OCI-LY7 (cell line): ENCODE measurements at regions not wholly inside any gene's neighbourhood (a gene's known extent, or its start where the extent isn't known, plus 50 kb on each side); places are given as distances from the start of the nearest gene placed in this dataset.

Source experiments
- BruUV-seq: library from RNA; stranded (reverse); fragments of 400-500 nt; replicated peaks from 2 replicates; lab custom pipeline; 2021; lab: Mats Ljungman, UMichigan
- CTCF ChIA-PET: fragments of 300-600 bp; sonication (Branson Sonifier 250); formaldehyde crosslinking; loops from one replicate; lab custom pipeline; 2022; ENCODE audit warnings: antibody characterized with exemption; ENCODE audit not compliant: unreplicated experiment; lab: Charles Lee
- POLR2A ChIA-PET: fragments of 300-600 bp; sonication (Branson Sonifier 250); formaldehyde crosslinking; loops from one replicate; lab custom pipeline; 2022; ENCODE audit warnings: antibody characterized with exemption; lab: Charles Lee
- DNase-seq: peaks from one replicate; pipeline ENCODE4 v3.0.0-alpha.2; 2015; ENCODE audit warnings: low spot score
- H2AFZ ChIP-seq: fragments of 200-600 bp; sonication (generic), shearing (Covaris generic); 2 replicates; pipeline ENCODE4 v1.6.1; 2014; ENCODE audit warnings: mild to moderate bottlenecking, antibody characterized with exemption, low read length, moderate library complexity
- H3K27ac ChIP-seq: fragments of 200-600 bp; sonication (generic); 2 replicates; pipeline ENCODE4 v1.5.1; 2014; ENCODE audit warnings: mixed run types, low read depth, mild to moderate bottlenecking, moderate library complexity, low read length, inconsistent platforms; ENCODE audit not compliant: poor library complexity, severe bottlenecking
- H3K36me3 ChIP-seq: fragments of 200-600 bp; sonication (generic); 2 replicates; pipeline ENCODE4 v1.6.1; 2014; ENCODE audit warnings: mild to moderate bottlenecking, antibody characterized with exemption, low read length, moderate library complexity, mixed read lengths; ENCODE audit not compliant: insufficient read depth
- H3K4me1 ChIP-seq: fragments of 200-600 bp; sonication (generic); 2 replicates; pipeline ENCODE4 v1.5.1; 2014; ENCODE audit warnings: mild to moderate bottlenecking, low read length; ENCODE audit not compliant: insufficient read depth, poor library complexity, severe bottlenecking
- H3K4me2 ChIP-seq: fragments of 200-600 bp; sonication (generic); 2 replicates; pipeline ENCODE4 v1.6.1; 2014; ENCODE audit warnings: mild to moderate bottlenecking, low read length
- H3K4me3 ChIP-seq: fragments of 200-600 bp; sonication (generic); 2 replicates; pipeline ENCODE4 v1.5.1; 2014; ENCODE audit warnings: mild to moderate bottlenecking, low read depth, low read length; ENCODE audit not compliant: poor library complexity, severe bottlenecking
- H3K79me2 ChIP-seq: fragments of 200-600 bp; sonication (generic); 2 replicates; pipeline ENCODE4 v1.6.1; 2016; ENCODE audit warnings: low read depth, mild to moderate bottlenecking, low read length, moderate library complexity, mixed read lengths; ENCODE audit not compliant: insufficient read depth
- H3K9me2 ChIP-seq: fragments of 200-600 bp; sonication (generic); 2 replicates; pipeline ENCODE4 v1.6.1; 2016; ENCODE audit warnings: mild to moderate bottlenecking, low read length, mixed read lengths; ENCODE audit not compliant: insufficient read depth
- H3K9me3 ChIP-seq: fragments of 200-600 bp; sonication (generic); 2 replicates; pipeline ENCODE4 v1.6.1; 2014; ENCODE audit warnings: mild to moderate bottlenecking, mixed run types, low read length, mixed read lengths
- H4K20me1 ChIP-seq: fragments of 200-600 bp; sonication (generic); 2 replicates; pipeline ENCODE4 v1.6.1; 2014; ENCODE audit warnings: mild to moderate bottlenecking, antibody characterized with exemption, low read length, moderate library complexity, mixed read lengths; ENCODE audit not compliant: insufficient read depth
- EZH2phosphoT487 ChIP-seq: fragments of 200-600 bp; sonication (generic); IDR thresholded peaks from 2 replicates; pipeline ENCODE4 v1.6.1; 2018; ENCODE audit warnings: low read depth, borderline replicate concordance, mild to moderate bottlenecking, mixed run types, antibody characterized with exemption, low read length, moderate library complexity, mixed read lengths
- intact Hi-C: fragments of 100-400 bp; cut with micrococcal nuclease; formaldehyde crosslinking; loops from one replicate; pipeline ENCODE4 v1.10.0; 2022; ENCODE audit not compliant: unreplicated experiment
- TF ChIP-seq, protein P1 (sequence below): fragments of 200-600 bp; sonication (generic); conservative IDR thresholded peaks from 2 replicates; pipeline ENCODE4 v1.5.1; 2014; ENCODE audit warnings: mild to moderate bottlenecking, antibody characterized with exemption, low read length, moderate library complexity, mixed read lengths

DNA sequence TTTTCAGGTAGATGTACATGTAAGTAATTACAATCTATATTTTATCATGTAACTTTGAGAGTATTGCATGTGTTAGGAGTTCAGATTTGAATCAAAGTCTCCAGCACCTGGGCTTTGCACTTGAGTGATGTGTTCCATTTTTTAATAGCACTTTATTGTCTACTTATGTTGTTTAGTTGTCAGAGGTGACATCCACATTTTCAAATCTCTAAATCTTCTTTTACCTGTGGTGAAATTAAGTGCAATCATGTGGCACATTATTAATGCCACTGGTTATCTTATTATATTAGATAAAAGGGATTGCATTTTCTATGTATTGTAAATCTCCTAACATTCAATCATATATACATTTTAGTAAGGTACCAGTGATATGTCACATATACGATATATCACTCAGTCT is 333.4 kb downstream of the AASDHPPT start:
- no TSS peak for BruUV-seq
- CTCF ChIA-PET = no interaction called here
- intact Hi-C loops = no loop called here

DNA sequence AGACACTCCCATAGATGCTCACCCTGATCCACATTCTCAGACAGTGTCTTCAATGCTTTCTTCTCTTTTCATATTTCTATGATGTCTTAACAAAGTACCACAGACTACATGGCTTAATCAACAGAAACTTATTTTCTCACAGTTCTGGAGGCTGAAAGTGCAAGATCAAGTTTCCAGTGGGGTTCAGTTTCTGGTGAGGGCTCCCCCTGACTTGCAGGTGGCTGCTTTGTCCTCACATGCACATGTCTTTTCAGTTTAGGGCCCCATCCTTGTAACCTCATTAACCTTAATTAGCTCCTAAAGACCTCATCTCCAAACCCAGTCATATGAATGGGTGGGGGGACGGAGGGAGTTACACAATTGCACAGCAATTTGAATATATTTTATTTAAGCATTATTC is 335.8 kb downstream of the AASDHPPT start:
- H4K20me1 ChIP-seq = no peaks in the 10 kb centered on the region
- H2AFZ ChIP-seq = no peak overlapping the region
- DNase-seq = no peak
- ChIA-PET POLR2A (interaction anchor here (0.6 kb wide), 1 partner anchor 210 kb away, joined by 3 read pairs; no protein-coding TSS in a partner anchor), CTCF (no interaction called here)
- H3K4me1 ChIP-seq = no peaks in the 10 kb centered on the region
- H3K27ac ChIP-seq = no peak overlapping the region
- intact Hi-C loops = no loop called here
- no peaks in the 10 kb centered on the region for H3K9me2 ChIP-seq
- TF ChIP-seq EZH2phosphoT487 = no peak
- TF ChIP-seq, protein P1, sequence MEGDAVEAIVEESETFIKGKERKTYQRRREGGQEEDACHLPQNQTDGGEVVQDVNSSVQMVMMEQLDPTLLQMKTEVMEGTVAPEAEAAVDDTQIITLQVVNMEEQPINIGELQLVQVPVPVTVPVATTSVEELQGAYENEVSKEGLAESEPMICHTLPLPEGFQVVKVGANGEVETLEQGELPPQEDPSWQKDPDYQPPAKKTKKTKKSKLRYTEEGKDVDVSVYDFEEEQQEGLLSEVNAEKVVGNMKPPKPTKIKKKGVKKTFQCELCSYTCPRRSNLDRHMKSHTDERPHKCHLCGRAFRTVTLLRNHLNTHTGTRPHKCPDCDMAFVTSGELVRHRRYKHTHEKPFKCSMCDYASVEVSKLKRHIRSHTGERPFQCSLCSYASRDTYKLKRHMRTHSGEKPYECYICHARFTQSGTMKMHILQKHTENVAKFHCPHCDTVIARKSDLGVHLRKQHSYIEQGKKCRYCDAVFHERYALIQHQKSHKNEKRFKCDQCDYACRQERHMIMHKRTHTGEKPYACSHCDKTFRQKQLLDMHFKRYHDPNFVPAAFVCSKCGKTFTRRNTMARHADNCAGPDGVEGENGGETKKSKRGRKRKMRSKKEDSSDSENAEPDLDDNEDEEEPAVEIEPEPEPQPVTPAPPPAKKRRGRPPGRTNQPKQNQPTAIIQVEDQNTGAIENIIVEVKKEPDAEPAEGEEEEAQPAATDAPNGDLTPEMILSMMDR = no peak
- no peaks in the 10 kb centered on the region for H3K79me2 ChIP-seq
- H3K9me3 ChIP-seq = no peaks in the 10 kb centered on the region
- no peak overlapping the region for H3K4me3 ChIP-seq
- no peaks in the 10 kb centered on the region for H3K36me3 ChIP-seq
- no TSS peak for BruUV-seq
- H3K4me2 ChIP-seq = no peak overlapping the region

More for the DNA sequence above, 333.4 kb downstream of the AASDHPPT start:
- Histone ChIP-seq H3K27ac (no peak overlapping the region), H2AFZ (no peak overlapping the region), H3K4me2 (no peak overlapping the region), H4K20me1 (no peaks in the 10 kb centered on the region), H3K9me2 (no peaks in the 10 kb centered on the region), H3K4me3 (no peak overlapping the region), H3K4me1 (no peaks in the 10 kb centered on the region), H3K79me2 (no peaks in the 10 kb centered on the region), H3K36me3 (no peaks in the 10 kb centered on the region), H3K9me3 (no peaks in the 10 kb centered on the region)
- POLR2A ChIA-PET = no interaction called here
- DNase-seq = no peak
- TF ChIP-seq EZH2phosphoT487 = no peak

DNA sequence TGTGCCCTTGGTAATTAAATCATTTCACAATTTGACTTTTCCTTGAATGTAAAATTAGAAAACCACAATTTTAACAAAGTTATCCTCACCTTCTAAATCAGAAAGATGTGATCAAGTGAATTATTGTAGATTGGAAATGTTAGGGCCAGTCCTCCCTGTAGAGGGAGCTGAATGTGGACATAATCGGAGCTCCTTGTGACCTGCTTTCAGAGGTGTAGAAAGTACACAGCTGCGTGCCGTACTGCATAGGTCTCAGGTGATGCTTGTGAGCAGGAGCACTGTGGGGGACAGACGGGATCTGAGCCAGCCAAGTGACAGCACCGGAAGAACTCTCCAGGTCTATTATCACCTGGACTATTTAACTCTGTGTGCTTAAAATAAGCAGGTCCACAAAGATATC is 338.0 kb downstream of the AASDHPPT start:
- Histone ChIP-seq H3K4me3 (no peak overlapping the region), H3K9me2 (no peaks in the 10 kb centered on the region), H3K27ac (no peak overlapping the region), H3K79me2 (no peaks in the 10 kb centered on the region), H3K4me2 (no peak overlapping the region), H2AFZ (no peak overlapping the region), H3K36me3 (no peaks in the 10 kb centered on the region), H3K4me1 (no peaks in the 10 kb centered on the region), H3K9me3 (no peaks in the 10 kb centered on the region), H4K20me1 (no peaks in the 10 kb centered on the region)
- TF ChIP-seq, protein P1 = no peak
- no peak for TF ChIP-seq EZH2phosphoT487
- intact Hi-C loops = no loop called here
- no TSS peak for BruUV-seq
- ChIA-PET POLR2A (interaction anchor here (0.8 to 1.3 kb wide), 2 partner anchors 10 to 14 kb away, joined by 3 read pairs; no protein-coding TSS in a partner anchor), CTCF (no interaction called here)
- DNase-seq = no peak
